IMR-90 (cell line): ENCODE measurements at regions not wholly inside any gene's neighbourhood (a gene's known extent, or its start where the extent isn't known, plus 50 kb on each side); places are given as distances from the start of the nearest gene placed in this dataset.
A peak's percentile ranks its signal among the peaks of the same experiment; 100 is the strongest.

Experiments used
- ATAC-seq: fragments of 200-7000 bp; cut with Tn5 transposase; 2 replicates; pipeline ENCODE4 v1.9.1; 2020; ENCODE audit warnings: low read depth, mild to moderate bottlenecking, moderate library complexity
- BruUV-seq: library from RNA; stranded (reverse); fragments of 400-500 nt; replicated peaks from 2 replicates; lab custom pipeline; 2021; lab: Mats Ljungman, UMichigan
- CTCF ChIA-PET: fragments of 300-600 bp; formaldehyde crosslinking; extraction: SDS; loops from one replicate; lab custom pipeline; 2021; ENCODE audit warnings: antibody characterized with exemption; lab: Yijun Ruan, JAX
- POLR2A ChIA-PET: fragments of 300-600 bp; sonication (Branson Sonifier 250); formaldehyde crosslinking; loops from one replicate; lab custom pipeline; 2022; ENCODE audit warnings: antibody characterized with exemption; ENCODE audit not compliant: unreplicated experiment; lab: Charles Lee
- DNase-seq: peaks from one replicate; pipeline ENCODE4 v3.0.0; 2013
- H2AFZ ChIP-seq: replicated peaks from 2 replicates; pipeline ENCODE3; 2013; ENCODE audit warnings: low read length, mild to moderate bottlenecking; ENCODE audit not compliant: poor library complexity
- H2AK5ac ChIP-seq: 2 replicates; pipeline ENCODE4 v1.6.1; 2013; ENCODE audit warnings: low read depth, low read length, inconsistent platforms
- H2AK9ac ChIP-seq: replicated peaks from 2 replicates; pipeline ENCODE3; 2013; ENCODE audit warnings: mild to moderate bottlenecking, low read depth, low read length, moderate library complexity; ENCODE audit not compliant: poor library complexity
- H2BK120ac ChIP-seq: 2 replicates; pipeline ENCODE4 v1.6.1; 2013; ENCODE audit warnings: low read depth, low read length, inconsistent platforms
- H2BK15ac ChIP-seq: 3 replicates; pipeline ENCODE4 v1.6.1; 2013; ENCODE audit warnings: low read depth, low read length, inconsistent platforms
- H2BK20ac ChIP-seq: 2 replicates; pipeline ENCODE4 v1.6.1; 2013; ENCODE audit warnings: low read depth, mild to moderate bottlenecking, inconsistent platforms, low read length, moderate library complexity
- H2BK5ac ChIP-seq: 2 replicates; pipeline ENCODE4 v1.6.1; 2013; ENCODE audit warnings: mild to moderate bottlenecking, low read depth, low read length, inconsistent platforms; ENCODE audit not compliant: poor library complexity, severe bottlenecking
- H3K14ac ChIP-seq: replicated peaks from 2 replicates; pipeline ENCODE4 v1.6.1; 2013; ENCODE audit warnings: low read depth, low read length, inconsistent platforms
- H3K18ac ChIP-seq: 2 replicates; pipeline ENCODE4 v1.6.1; 2013; ENCODE audit warnings: low read depth, low read length, control low read depth
- H3K23ac ChIP-seq: 2 replicates; pipeline ENCODE4 v1.6.1; 2013; ENCODE audit warnings: low read depth, low read length, inconsistent platforms
- H3K27ac ChIP-seq: 2 replicates; pipeline ENCODE4 v1.5.1; 2013; ENCODE audit warnings: mild to moderate bottlenecking, control low read depth, low read length; ENCODE audit not compliant: insufficient read depth
- H3K27me3 ChIP-seq: 2 replicates; pipeline ENCODE4 v1.6.1; 2013; ENCODE audit warnings: low read length; ENCODE audit not compliant: control insufficient read depth, insufficient read depth
- H3K36me3 ChIP-seq: 2 replicates; pipeline ENCODE4 v1.6.1; 2013; ENCODE audit warnings: low read length, mixed read lengths; ENCODE audit not compliant: control insufficient read depth, insufficient read depth
- H3K4ac ChIP-seq: 2 replicates; pipeline ENCODE4 v1.6.1; 2013; ENCODE audit warnings: low read depth, low read length, inconsistent platforms
- H3K4me1 ChIP-seq: 2 replicates; pipeline ENCODE4 v1.6.1; 2013; ENCODE audit warnings: low read length, mixed read lengths; ENCODE audit not compliant: control insufficient read depth, insufficient read depth
- H3K4me2 ChIP-seq: 2 replicates; pipeline ENCODE4 v1.6.1; 2013; ENCODE audit warnings: low read depth, mild to moderate bottlenecking, control low read depth, low read length, moderate library complexity
- H3K4me3 ChIP-seq: 2 replicates; pipeline ENCODE4 v1.5.1; 2013; ENCODE audit warnings: low read depth, mild to moderate bottlenecking, control low read depth, low read length, moderate library complexity; ENCODE audit not compliant: insufficient read depth
- H3K56ac ChIP-seq: 2 replicates; pipeline ENCODE4 v1.6.1; 2013; ENCODE audit warnings: low read length, inconsistent platforms; ENCODE audit not compliant: insufficient read depth; ENCODE audit errors: extremely low read depth
- H3K79me1 ChIP-seq, 2 experiments: 2 replicates each; pipeline ENCODE4 v1.6.1; 2013; ENCODE audit warnings: low read length in 2 of 2, inconsistent platforms in 1 of 2, low read depth in 1 of 2
- H3K9ac ChIP-seq: 2 replicates; pipeline ENCODE4 v1.6.1; 2013; ENCODE audit warnings: low read depth, low read length, control low read depth
- H3K9me1 ChIP-seq: 2 replicates; pipeline ENCODE4 v1.6.1; 2013; ENCODE audit warnings: low read length, inconsistent platforms; ENCODE audit not compliant: insufficient read depth
- H3K9me3 ChIP-seq: 2 replicates; pipeline ENCODE4 v1.6.1; 2013; ENCODE audit warnings: low read length; ENCODE audit not compliant: control insufficient read depth, insufficient read depth
- H4K20me1 ChIP-seq: 2 replicates; pipeline ENCODE4 v1.6.1; 2013; ENCODE audit warnings: low read length, inconsistent platforms; ENCODE audit not compliant: insufficient read depth
- H4K5ac ChIP-seq: 2 replicates; pipeline ENCODE4 v1.6.1; 2013; ENCODE audit warnings: mild to moderate bottlenecking, low read depth, low read length, control low read depth
- H4K8ac ChIP-seq, 2 experiments: 2 replicates each; pipeline ENCODE4 v1.6.1; 2013; ENCODE audit warnings: low read depth in 2 of 2, low read length in 2 of 2, control low read depth in 1 of 2, inconsistent platforms in 1 of 2
- H4K91ac ChIP-seq: 2 replicates; pipeline ENCODE4 v1.6.1; 2013; ENCODE audit warnings: low read depth, low read length, inconsistent platforms; ENCODE audit not compliant: insufficient read depth
- BHLHE40 ChIP-seq: fragments of 150-350 bp; IDR thresholded peaks from 2 replicates; pipeline ENCODE4 v1.6.1; 2016; ENCODE audit warnings: mild to moderate bottlenecking, low read depth, low read length
- CEBPB ChIP-seq: IDR thresholded peaks from 2 replicates; pipeline ENCODE4 v1.6.1; 2012; ENCODE audit warnings: low read depth, low read length, improper control_type of control experiment
- CHD1 ChIP-seq: IDR thresholded peaks from 2 replicates; pipeline ENCODE4 v1.6.1; 2012; ENCODE audit warnings: low read depth, low read length, improper control_type of control experiment
- MXI1 ChIP-seq: IDR thresholded peaks from 2 replicates; pipeline ENCODE4 v1.6.1; 2012; ENCODE audit warnings: low read depth, mild to moderate bottlenecking, low read length, moderate library complexity, borderline replicate concordance
- NFE2L2 ChIP-seq: fragments of 150-350 bp; IDR thresholded peaks from 2 replicates; pipeline ENCODE4 v1.6.1; 2016; ENCODE audit warnings: low read depth, mild to moderate bottlenecking, low read length
- WGBS, 2 experiments: methylation state at CpG; one replicate each; pipeline versions ENCODE4 v1.1.5 to v1.1.7; 2013; ENCODE audit warnings: missing lambda C conversion rate in 2 of 2; ENCODE audit not compliant: insufficient read length in 1 of 2; ENCODE audit errors: extremely low coverage in 2 of 2; 5-methylcytosine and 5-hydroxymethylcytosine counted together
- dilution Hi-C: fragments of 300-500 bp; cut with HindIII; formaldehyde crosslinking; loops from one replicate; pipeline ENCODE4 v1.14.3; 2018; ENCODE audit warnings: low sequenced_read_pairs; ENCODE audit not compliant: unreplicated experiment
- in situ Hi-C: fragments of 300-500 bp; cut with MboI; formaldehyde crosslinking; loops from 3 replicates; pipeline ENCODE4 v1.14.3; 2019; ENCODE audit warnings: low sequenced_read_pairs, inconsistent platforms, mixed read lengths
- intact Hi-C: fragments of 100-400 bp; cut with micrococcal nuclease; formaldehyde crosslinking; loops from 2 replicates; pipeline ENCODE4 v1.10.0; 2022
- TF ChIP-seq, protein P1 (sequence below): fragments of 150-350 bp; IDR thresholded peaks from 2 replicates; pipeline ENCODE4 v1.6.1; 2016; ENCODE audit warnings: low read depth, mild to moderate bottlenecking, low read length, moderate library complexity, borderline replicate concordance

DNA sequence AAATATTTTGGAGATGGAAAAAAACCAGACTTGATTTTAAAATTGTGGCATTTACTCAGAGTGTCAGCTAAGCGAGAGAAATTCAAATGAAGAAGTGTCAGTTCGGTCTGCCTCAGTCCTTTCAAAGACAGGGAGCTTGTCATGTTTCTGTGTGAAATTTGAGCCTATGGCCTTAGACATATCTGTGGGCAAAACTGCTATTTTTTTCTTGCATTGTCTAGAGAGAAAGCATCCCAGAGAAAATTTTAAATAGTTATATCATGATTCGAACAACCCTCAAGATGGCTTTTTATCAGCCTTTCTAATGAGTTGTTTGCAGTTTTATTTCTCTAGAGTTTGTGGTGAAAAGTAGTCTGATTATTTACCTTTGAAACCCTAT lies 50.2 kb upstream of the KCNE4 start:
- no peak overlapping the region for H3K23ac ChIP-seq
- H2BK120ac ChIP-seq = no peak overlapping the region
- H2AK5ac ChIP-seq = no peak overlapping the region
- TF ChIP-seq CHD1 (no peak), CEBPB (no peak), MXI1 (no peak), NFE2L2 (no peak), BHLHE40 (no peak)
- TF ChIP-seq, protein P1, sequence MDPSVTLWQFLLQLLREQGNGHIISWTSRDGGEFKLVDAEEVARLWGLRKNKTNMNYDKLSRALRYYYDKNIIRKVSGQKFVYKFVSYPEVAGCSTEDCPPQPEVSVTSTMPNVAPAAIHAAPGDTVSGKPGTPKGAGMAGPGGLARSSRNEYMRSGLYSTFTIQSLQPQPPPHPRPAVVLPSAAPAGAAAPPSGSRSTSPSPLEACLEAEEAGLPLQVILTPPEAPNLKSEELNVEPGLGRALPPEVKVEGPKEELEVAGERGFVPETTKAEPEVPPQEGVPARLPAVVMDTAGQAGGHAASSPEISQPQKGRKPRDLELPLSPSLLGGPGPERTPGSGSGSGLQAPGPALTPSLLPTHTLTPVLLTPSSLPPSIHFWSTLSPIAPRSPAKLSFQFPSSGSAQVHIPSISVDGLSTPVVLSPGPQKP = no peak
- H4K20me1 ChIP-seq = no peaks in the 10 kb centered on the region
- WGBS, 2 experiments = 60% methylated on average over 1 of the region's 3 CpGs; no CpG with 5 or more reads in 1 of the 2 experiments
- H3K36me3 ChIP-seq = no peaks in the 10 kb centered on the region
- BruUV-seq = no TSS peak
- ATAC-seq (peak; percentile 68), DNase-seq (peak; percentile 56)
- no peak overlapping the region for H4K91ac ChIP-seq
- in situ Hi-C loops (no loop called here), intact Hi-C loops (no loop called here), dilution Hi-C loops (no loop called here)
- no peak overlapping the region for H4K5ac ChIP-seq
- CTCF ChIA-PET = no interaction called here
- peak overlapping the region; percentile 80; the same call in 1 of the 2 replicates for H3K18ac ChIP-seq
- peak overlapping the region; percentile 80 for H2BK5ac ChIP-seq
- no peak overlapping the region for H3K9ac ChIP-seq
- no peak overlapping the region for H2AFZ ChIP-seq
- no peak overlapping the region for H3K56ac ChIP-seq
- no peak overlapping the region for H3K4ac ChIP-seq
- H3K27ac ChIP-seq = no peak overlapping the region
- H3K4me3 ChIP-seq = no peak overlapping the region
- H3K4me1 ChIP-seq = peaks cover 12% of the 10 kb centered on the region
- no peak overlapping the region for H2BK20ac ChIP-seq
- H3K79me1 ChIP-seq = no peaks in the 10 kb centered on the region
- H3K14ac ChIP-seq = no peak overlapping the region
- H3K4me2 ChIP-seq = no peak overlapping the region; the same call in 1 of the 2 replicates
- POLR2A ChIA-PET = interaction anchor here (0.5 kb wide), 1 partner anchor 9 kb away, joined by 3 read pairs; no protein-coding TSS in a partner anchor
- no peak overlapping the region for H2BK15ac ChIP-seq
- no peaks in the 10 kb centered on the region for H3K9me1 ChIP-seq
- no peaks in the 10 kb centered on the region for H3K27me3 ChIP-seq
- no peak overlapping the region for H2AK9ac ChIP-seq
- H3K9me3 ChIP-seq = no peaks in the 10 kb centered on the region
- peak overlapping the region in 1 of 2 experiments; percentile 36; a peak in 1 of 4 replicates for H4K8ac ChIP-seq
